Type B pancreatic cell (in vitro differentiated cells): ENCODE measurements at regions not wholly inside any gene's neighbourhood (a gene's known extent, or its start where the extent isn't known, plus 50 kb on each side); places are given as distances from the start of the nearest gene placed in this dataset.

ENCODE experiments used
- DNase-seq: peaks from one replicate; pipeline ENCODE4 v3.0.0; 2021; ENCODE audit warnings: mixed read lengths; ENCODE audit not compliant: unreplicated experiment; ENCODE audit errors: extremely low spot score
- H3K27ac Mint-ChIP-seq: 2 replicates; pipeline ENCODE4 v1.8.0; 2021; ENCODE audit warnings: mild to moderate bottlenecking, mixed read lengths
- H3K27me3 Mint-ChIP-seq: 2 replicates; pipeline ENCODE4 v1.8.0; 2021; ENCODE audit warnings: mixed read lengths
- H3K36me3 Mint-ChIP-seq: 2 replicates; pipeline ENCODE4 v1.8.0; 2021; ENCODE audit warnings: mixed read lengths
- H3K4me1 Mint-ChIP-seq: one replicate; pipeline ENCODE4 v1.8.0; 2021; ENCODE audit warnings: mixed read lengths; ENCODE audit not compliant: unreplicated experiment
- H3K4me3 Mint-ChIP-seq: 2 replicates; pipeline ENCODE4 v1.8.0; 2021; ENCODE audit warnings: mild to moderate bottlenecking, mixed read lengths
- H3K9me3 Mint-ChIP-seq: 2 replicates; pipeline ENCODE4 v1.8.0; 2021; ENCODE audit warnings: mixed read lengths
- CTCF ChIP-seq: fragments of 200-600 bp; sonication (generic); conservative IDR thresholded peaks from 2 replicates; pipeline ENCODE4 v1.5.0; 2021; ENCODE audit warnings: antibody characterized with exemption, mild to moderate bottlenecking

DNA sequence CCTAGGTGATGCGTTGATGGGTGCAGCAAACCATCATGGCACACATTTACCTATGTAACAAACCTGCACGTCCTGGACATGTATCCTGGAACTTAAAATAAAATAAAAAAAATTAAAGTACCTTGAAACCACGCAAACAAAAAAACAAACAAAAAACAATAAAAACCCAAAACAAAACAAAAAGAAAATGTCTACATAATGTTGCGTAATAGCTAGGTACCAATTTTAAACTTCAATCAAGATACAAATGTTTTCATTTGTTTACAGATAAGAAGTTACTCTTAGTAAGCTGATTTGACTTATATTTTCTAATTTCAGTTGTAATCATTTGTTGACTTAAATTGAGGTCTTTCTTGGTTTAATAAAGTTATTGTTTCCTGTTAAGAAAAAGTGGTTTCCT is 349.6 kb upstream of the KCNMB2 start:
- no peak for TF ChIP-seq CTCF
- H3K36me3 Mint-ChIP-seq = peaks cover 4% of the 10 kb centered on the region
- H3K4me1 Mint-ChIP-seq = peaks cover 19% of the 10 kb centered on the region
- H3K27me3 Mint-ChIP-seq = no peaks in the 10 kb centered on the region
- no peak for DNase-seq
- H3K4me3 Mint-ChIP-seq = no peak overlapping the region
- H3K9me3 Mint-ChIP-seq = peaks cover 8% of the 10 kb centered on the region
- H3K27ac Mint-ChIP-seq = no peak overlapping the region

GRCh38 chr3:178189854-178190253 is 346.4 kb upstream of the KCNMB2 start:
- TF ChIP-seq CTCF = no peak
- peaks cover 8% of the 10 kb centered on the region for H3K9me3 Mint-ChIP-seq
- no peak for DNase-seq
- H3K4me3 Mint-ChIP-seq = no peak overlapping the region
- peaks cover 8% of the 10 kb centered on the region for H3K4me1 Mint-ChIP-seq
- peaks cover 4% of the 10 kb centered on the region for H3K36me3 Mint-ChIP-seq
- H3K27ac Mint-ChIP-seq = no peak overlapping the region
- H3K27me3 Mint-ChIP-seq = no peaks in the 10 kb centered on the region

DNA sequence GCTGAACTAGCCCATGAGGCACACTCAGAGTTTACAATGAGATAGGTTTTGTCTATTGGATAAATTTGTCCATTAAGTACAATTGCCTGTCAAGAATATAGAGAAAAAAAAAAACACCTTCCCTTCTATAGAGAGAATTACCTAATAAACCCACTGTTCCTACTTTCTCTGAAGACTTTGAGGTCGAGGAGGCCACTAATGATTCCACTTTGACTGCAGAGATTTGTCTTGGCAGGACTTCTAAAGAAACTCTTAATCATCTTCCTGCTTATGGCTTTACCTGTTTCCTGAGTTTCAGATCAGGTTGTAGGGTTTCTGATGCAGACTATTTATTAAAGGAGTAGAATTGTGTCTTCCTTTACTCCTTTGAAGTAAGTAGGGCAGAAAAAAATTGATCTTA is 342.4 kb upstream of the KCNMB2 start:
- no peak for DNase-seq
- Mint-ChIP-seq H3K36me3 (no peaks in the 10 kb centered on the region), H3K4me1 (peaks cover 4% of the 10 kb centered on the region), H3K27me3 (no peaks in the 10 kb centered on the region), H3K4me3 (no peak overlapping the region), H3K9me3 (no peaks in the 10 kb centered on the region), H3K27ac (no peak overlapping the region)
- no peak for TF ChIP-seq CTCF

- H3K4me3 Mint-ChIP-seq = no peak overlapping the region
- no peaks in the 10 kb centered on the region for H3K9me3 Mint-ChIP-seq
- H3K27ac Mint-ChIP-seq = no peak overlapping the region
- no peaks in the 10 kb centered on the region for H3K27me3 Mint-ChIP-seq
- no peaks in the 10 kb centered on the region for H3K36me3 Mint-ChIP-seq
- DNase-seq = no peak
- no peak for TF ChIP-seq CTCF
- H3K4me1 Mint-ChIP-seq = peaks cover 4% of the 10 kb centered on the region
Observed at GRCh38 chr3:178194539-178194938, 341.7 kb upstream of the KCNMB2 start.

DNA sequence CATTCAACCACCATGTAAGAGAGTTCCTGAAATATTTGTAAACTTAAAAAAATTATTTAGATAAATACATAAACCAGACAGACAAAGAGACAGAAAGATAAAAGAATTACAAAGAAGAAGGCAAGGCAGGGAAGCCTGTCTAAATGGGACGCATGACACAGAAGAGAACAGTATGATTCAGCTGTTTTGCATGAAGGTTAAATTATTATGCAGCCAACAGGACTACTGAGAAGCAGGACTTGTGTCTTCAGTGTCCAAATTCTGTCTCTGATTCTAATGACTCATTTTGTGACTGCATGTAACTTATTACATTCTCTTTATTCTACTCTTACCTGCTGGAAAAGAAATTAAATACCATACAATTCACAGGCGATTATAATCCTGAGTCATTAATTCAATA is 340.4 kb upstream of the KCNMB2 start:
- DNase-seq = no peak
- no peak for TF ChIP-seq CTCF
- Mint-ChIP-seq H3K9me3 (peaks cover 4% of the 10 kb centered on the region), H3K27me3 (no peaks in the 10 kb centered on the region), H3K27ac (no peak overlapping the region), H3K36me3 (no peaks in the 10 kb centered on the region), H3K4me1 (peaks cover 4% of the 10 kb centered on the region), H3K4me3 (no peak overlapping the region)

GRCh38 chr3:178198329-178198728 is 337.9 kb upstream of the KCNMB2 start:
- Mint-ChIP-seq H3K9me3 (peaks cover 4% of the 10 kb centered on the region), H3K27ac (no peak overlapping the region), H3K4me3 (no peak overlapping the region), H3K36me3 (no peaks in the 10 kb centered on the region), H3K27me3 (no peaks in the 10 kb centered on the region), H3K4me1 (peaks cover 13% of the 10 kb centered on the region)
- no peak for TF ChIP-seq CTCF
- no peak for DNase-seq
